Mammary epithelial cell (primary cell): ENCODE measurements at regions not wholly inside any gene's neighbourhood (a gene's known extent, or its start where the extent isn't known, plus 50 kb on each side); places are given as distances from the start of the nearest gene placed in this dataset.

Experiments used
- CTCF ChIP-seq, 2 donors: IDR thresholded peaks in 1 of 2; conservative IDR thresholded peaks in 1 of 2; 2 replicates each; pipeline ENCODE4 v1.5.1; 2011 to 2012; ENCODE audit warnings: inconsistent platforms in 2 of 2, low read length in 2 of 2, mild to moderate bottlenecking in 2 of 2, control low read depth in 1 of 2, low read depth in 1 of 2; ENCODE audit not compliant: insufficient read depth in 1 of 2; ENCODE audit errors: extremely low read depth in 1 of 2
- EZH2 ChIP-seq: IDR thresholded peaks from 2 replicates; pipeline ENCODE4 v1.6.1; 2012; ENCODE audit warnings: low read length, inconsistent platforms, borderline replicate concordance

GRCh38 chr10:116792817-116793216 lies 50.5 kb upstream of the HSPA12A start:
- TF ChIP-seq CTCF (conservative IDR thresholded peaks at IDR 0.05 in 1 of 2, IDR thresholded peaks at IDR 0.05 in 1 of 2; ENCODE audit: extremely low read depth in 1 of 2, insufficient read depth in 1 of 2, low read depth in 1 of 2, low read length in 2 of 2) (no peak), EZH2 (no peak)
